ENCODE measurements at regions not wholly inside any gene's neighbourhood (a gene's known extent, or its start where the extent isn't known, plus 50 kb on each side); places are given as distances from the start of the nearest gene placed in this dataset.

DNA sequence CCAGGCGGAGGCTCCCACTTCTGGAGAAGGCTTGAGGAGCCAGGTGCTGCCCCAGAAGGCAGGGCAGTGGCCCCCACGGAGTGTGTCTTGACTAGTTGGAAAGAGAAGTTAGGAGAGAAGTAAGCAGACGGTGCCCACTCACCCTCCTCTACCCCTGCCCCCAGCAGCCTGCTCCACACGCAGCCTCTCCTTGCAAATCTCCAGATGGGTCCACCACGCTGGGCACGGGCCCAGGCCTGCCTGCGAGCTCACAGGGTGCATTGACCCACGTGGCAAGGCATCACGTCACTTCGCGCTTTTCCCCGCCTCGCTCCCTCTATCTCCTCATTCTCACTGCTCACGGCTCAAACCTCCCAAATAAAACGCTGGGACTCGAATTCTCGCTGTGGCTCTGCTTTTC is 71.8 kb upstream of the RAB12 start:
- CTCF ChIA-PET, result no interaction called here
- no peaks in the 10 kb centered on the region for H3K27me3 ChIP-seq (replicated peaks in 1 of 2; ENCODE audit: control insufficient read depth in 2 of 2, extremely low read depth in 1 of 2, insufficient read depth in 2 of 2, low read length in 1 of 2)
- Mint-ChIP-seq H3K9me3 (peaks cover 9 to 17% (median 10%) of the 10 kb centered on the region in 3 donors), H3K27ac (no peak overlapping the region), H3K4me1 (no peaks in the 10 kb centered on the region), H3K36me3 (no peaks in the 10 kb centered on the region), H3K27me3 (peaks cover 0 to 1% of the 10 kb centered on the region in 2 donors), H3K4me3 (no peak overlapping the region)
- DNase-seq (no peak), ATAC-seq (replicated peaks in 1 of 4) (no peak)
- WGBS (ENCODE audit: insufficient coverage), result 95% methylated on average over 14 of the region's 17 CpGs
- H3K27ac ChIP-seq (ENCODE audit: low read length), result no peak overlapping the region
- no peaks in the 10 kb centered on the region for H3K36me3 ChIP-seq (ENCODE audit: control insufficient read depth in 2 of 2, extremely low read depth in 1 of 2, insufficient read depth in 1 of 2, low read length in 1 of 2)
- H3K9me3 ChIP-seq, result no peaks in the 10 kb centered on the region
- H3K4me3 ChIP-seq (ENCODE audit: control insufficient read depth in 1 of 2, extremely low read depth in 1 of 2, low read length in 1 of 2), result no peak overlapping the region
- POLR2A ChIA-PET, result no interaction called here
- no peaks in the 10 kb centered on the region for H3K4me1 ChIP-seq (ENCODE audit: control insufficient read depth in 1 of 2, extremely low read depth in 1 of 2, insufficient read depth in 2 of 2, low read length in 2 of 2)

DNA sequence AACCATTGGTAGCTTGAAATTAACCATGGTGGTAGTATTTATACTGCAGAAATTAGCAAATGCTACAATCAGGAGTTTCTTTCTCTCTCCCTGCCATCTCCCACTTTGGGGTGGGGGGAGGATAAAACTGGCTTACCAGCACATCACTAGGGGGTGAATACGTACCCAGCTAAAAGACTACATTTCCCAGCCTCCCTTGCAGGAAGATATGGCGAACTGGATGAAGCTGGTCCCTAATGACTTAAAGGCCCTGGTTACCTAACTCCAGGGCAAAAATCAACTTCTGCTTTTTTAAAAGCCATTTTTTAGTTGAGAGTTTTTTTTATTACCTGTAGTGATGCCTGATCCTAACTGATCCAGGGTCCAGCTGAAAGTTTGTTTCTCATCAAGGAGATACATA is 70.3 kb upstream of the RAB12 start:
- Mint-ChIP-seq H3K27me3 (peaks cover 0 to 6% of the 10 kb centered on the region in 2 donors), H3K36me3 (no peaks in the 10 kb centered on the region), H3K4me3 (no peak overlapping the region), H3K27ac (no peak overlapping the region), H3K9me3 (peaks cover 0 to 4% (median 2%) of the 10 kb centered on the region in 3 donors), H3K4me1 (no peaks in the 10 kb centered on the region)
- no peak overlapping the region for H3K4me3 ChIP-seq (ENCODE audit: control insufficient read depth in 1 of 2, extremely low read depth in 1 of 2, low read length in 1 of 2)
- H3K27ac ChIP-seq (ENCODE audit: low read length), result no peak overlapping the region
- no peaks in the 10 kb centered on the region for H3K4me1 ChIP-seq (ENCODE audit: control insufficient read depth in 1 of 2, extremely low read depth in 1 of 2, insufficient read depth in 2 of 2, low read length in 2 of 2)
- ATAC-seq (replicated peaks in 1 of 4), result no peak
- ChIA-PET POLR2A (no interaction called here), CTCF (no interaction called here)
- peaks cover 0 to 3% of the 10 kb centered on the region in 2 experiments for H3K27me3 ChIP-seq (replicated peaks in 1 of 2; ENCODE audit: control insufficient read depth in 2 of 2, extremely low read depth in 1 of 2, insufficient read depth in 2 of 2, low read length in 1 of 2)
- no CpG with 5 or more reads among the region's 2 CpGs for WGBS (ENCODE audit: insufficient coverage)
- H3K36me3 ChIP-seq (ENCODE audit: control insufficient read depth in 2 of 2, extremely low read depth in 1 of 2, insufficient read depth in 1 of 2, low read length in 1 of 2), result no peaks in the 10 kb centered on the region
- no peaks in the 10 kb centered on the region for H3K9me3 ChIP-seq
- DNase-seq, result no peak

DNA sequence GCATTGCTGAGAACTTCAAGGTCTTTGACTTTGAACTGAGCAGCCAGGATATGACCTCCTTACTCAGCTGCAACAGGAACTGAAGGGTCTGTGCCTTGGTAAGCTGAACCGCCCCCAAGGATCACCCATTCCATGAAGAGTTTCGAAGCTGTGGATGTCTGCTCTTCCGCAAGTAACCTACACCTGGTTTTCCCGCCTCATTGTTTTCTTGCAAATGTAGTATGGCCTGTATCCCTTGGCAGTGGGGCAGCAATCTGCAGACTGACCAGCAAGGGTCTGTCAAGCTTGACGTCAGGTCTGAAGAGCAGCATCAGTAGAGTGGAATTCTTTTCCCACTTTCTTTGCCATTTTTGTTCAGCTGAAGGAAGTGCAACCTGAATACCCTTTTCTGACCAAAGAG is 62.6 kb upstream of the RAB12 start:
- Histone ChIP-seq H3K27me3 (replicated peaks in 1 of 2; ENCODE audit: control insufficient read depth in 2 of 2, extremely low read depth in 1 of 2, insufficient read depth in 2 of 2, low read length in 1 of 2) (peaks cover 0 to 13% of the 10 kb centered on the region in 2 experiments), H3K4me1 (ENCODE audit: control insufficient read depth in 1 of 2, extremely low read depth in 1 of 2, insufficient read depth in 2 of 2, low read length in 2 of 2) (no peaks in the 10 kb centered on the region), H3K36me3 (ENCODE audit: control insufficient read depth in 2 of 2, extremely low read depth in 1 of 2, insufficient read depth in 1 of 2, low read length in 1 of 2) (no peaks in the 10 kb centered on the region), H3K4me3 (ENCODE audit: control insufficient read depth in 1 of 2, extremely low read depth in 1 of 2, low read length in 1 of 2) (no peak overlapping the region), H3K9me3 (no peaks in the 10 kb centered on the region), H3K27ac (ENCODE audit: low read length) (no peak overlapping the region)
- Mint-ChIP-seq H3K27me3 (peaks cover 0 to 15% of the 10 kb centered on the region in 2 donors), H3K9me3 (no peaks in the 10 kb centered on the region), H3K36me3 (no peaks in the 10 kb centered on the region), H3K4me1 (no peaks in the 10 kb centered on the region), H3K4me3 (no peak overlapping the region), H3K27ac (no peak overlapping the region)
- WGBS (ENCODE audit: insufficient coverage), result 87% methylated on average over 5 of the region's 5 CpGs
- ATAC-seq (replicated peaks in 1 of 4), result no peak
- no peak for DNase-seq
- POLR2A ChIA-PET, result no interaction called here
- CTCF ChIA-PET, result interaction anchor here in 1 of 2 donors (0.6 kb wide), 1 partner anchor 92 kb away, joined by 3 read pairs; no protein-coding TSS in a partner anchor

DNA sequence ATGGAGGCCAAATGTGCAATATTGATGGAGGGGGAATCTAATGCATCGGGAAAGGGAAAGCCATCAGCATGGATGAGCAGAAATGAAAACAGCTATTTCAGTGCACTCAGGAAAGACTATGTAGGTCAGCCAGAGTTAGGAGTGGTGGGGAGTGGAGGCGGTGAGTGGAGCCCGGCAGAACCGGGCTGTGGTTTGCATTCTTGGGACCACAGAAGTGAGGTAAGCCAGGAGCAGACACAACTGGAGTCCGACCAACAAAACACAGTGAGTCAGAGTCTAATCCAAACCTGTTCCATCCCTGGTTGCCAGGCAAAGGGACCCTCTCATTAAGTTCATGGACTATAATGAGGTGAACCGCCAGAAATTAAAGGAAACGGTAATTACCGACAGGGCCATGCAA is 61.1 kb upstream of the RAB12 start:
- CTCF ChIA-PET, result no interaction called here

DNA sequence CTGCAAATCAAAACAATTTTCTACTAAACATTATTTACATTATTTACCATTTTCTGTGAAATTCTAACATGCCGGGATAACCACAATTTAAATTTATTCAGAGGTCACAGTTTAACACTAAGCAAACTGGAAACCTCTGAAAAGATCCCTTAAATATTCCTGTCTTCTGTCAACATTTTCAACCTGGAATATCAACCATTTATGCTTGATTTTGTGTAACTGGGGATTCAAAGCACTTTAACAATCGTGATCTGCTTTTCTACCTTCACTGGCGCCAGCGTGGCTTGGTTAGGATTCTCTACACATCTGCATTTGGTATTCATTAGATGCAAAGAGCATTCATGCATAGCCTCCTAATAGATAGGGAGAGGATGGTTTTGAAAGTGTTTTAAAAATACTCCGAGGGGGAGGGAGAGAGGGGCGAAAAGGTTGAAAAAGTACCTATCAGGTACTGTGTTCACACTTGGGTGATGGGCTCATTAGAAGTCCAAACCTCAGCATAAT is 59.9 kb upstream of the RAB12 start:
- peaks cover 0 to 10% of the 10 kb centered on the region in 2 experiments for H3K27me3 ChIP-seq (replicated peaks in 1 of 2; ENCODE audit: control insufficient read depth in 2 of 2, extremely low read depth in 1 of 2, insufficient read depth in 2 of 2, low read length in 1 of 2)
- H3K4me3 ChIP-seq (ENCODE audit: control insufficient read depth in 1 of 2, extremely low read depth in 1 of 2, low read length in 1 of 2), result no peak overlapping the region
- 100% methylated on average over 1 of the region's 6 CpGs for WGBS (ENCODE audit: insufficient coverage)
- ChIA-PET CTCF (no interaction called here), POLR2A (no interaction called here)
- H3K36me3 Mint-ChIP-seq, result no peaks in the 10 kb centered on the region
- peaks cover 0 to 6% of the 10 kb centered on the region in 2 donors for H3K27me3 Mint-ChIP-seq
- no peaks in the 10 kb centered on the region for H3K36me3 ChIP-seq (ENCODE audit: control insufficient read depth in 2 of 2, extremely low read depth in 1 of 2, insufficient read depth in 1 of 2, low read length in 1 of 2)
- H3K27ac ChIP-seq (ENCODE audit: low read length), result no peak overlapping the region
- no peaks in the 10 kb centered on the region for H3K4me1 Mint-ChIP-seq
- H3K9me3 Mint-ChIP-seq, result no peaks in the 10 kb centered on the region
- ATAC-seq (replicated peaks in 1 of 4) (no peak), DNase-seq (no peak)
- no peaks in the 10 kb centered on the region for H3K4me1 ChIP-seq (ENCODE audit: control insufficient read depth in 1 of 2, extremely low read depth in 1 of 2, insufficient read depth in 2 of 2, low read length in 2 of 2)
- no peaks in the 10 kb centered on the region for H3K9me3 ChIP-seq
- H3K4me3 Mint-ChIP-seq, result no peak overlapping the region
- no peak overlapping the region for H3K27ac Mint-ChIP-seq

More for the DNA sequence above, 61.1 kb upstream of the RAB12 start:
- 89% methylated on average over 7 of the region's 8 CpGs for WGBS (ENCODE audit: insufficient coverage)
- H3K36me3 ChIP-seq (ENCODE audit: control insufficient read depth in 2 of 2, extremely low read depth in 1 of 2, insufficient read depth in 1 of 2, low read length in 1 of 2), result no peaks in the 10 kb centered on the region
- no peak overlapping the region for H3K27ac ChIP-seq (ENCODE audit: low read length)
- Mint-ChIP-seq H3K4me3 (no peak overlapping the region), H3K4me1 (no peaks in the 10 kb centered on the region), H3K9me3 (no peaks in the 10 kb centered on the region), H3K36me3 (no peaks in the 10 kb centered on the region), H3K27ac (no peak overlapping the region), H3K27me3 (peaks cover 0 to 11% of the 10 kb centered on the region in 2 donors)
- no peak overlapping the region for H3K4me3 ChIP-seq (ENCODE audit: control insufficient read depth in 1 of 2, extremely low read depth in 1 of 2, low read length in 1 of 2)
- H3K27me3 ChIP-seq (replicated peaks in 1 of 2; ENCODE audit: control insufficient read depth in 2 of 2, extremely low read depth in 1 of 2, insufficient read depth in 2 of 2, low read length in 1 of 2), result peaks cover 0 to 12% of the 10 kb centered on the region in 2 experiments
- DNase-seq (no peak), ATAC-seq (replicated peaks in 1 of 4) (no peak)
- H3K9me3 ChIP-seq, result no peaks in the 10 kb centered on the region
- no peaks in the 10 kb centered on the region for H3K4me1 ChIP-seq (ENCODE audit: control insufficient read depth in 1 of 2, extremely low read depth in 1 of 2, insufficient read depth in 2 of 2, low read length in 2 of 2)
- POLR2A ChIA-PET, result interaction anchor here in 1 of 2 donors (0.5 kb wide), 1 partner anchor 152 kb away, joined by 5 read pairs; no protein-coding TSS in a partner anchor

DNA sequence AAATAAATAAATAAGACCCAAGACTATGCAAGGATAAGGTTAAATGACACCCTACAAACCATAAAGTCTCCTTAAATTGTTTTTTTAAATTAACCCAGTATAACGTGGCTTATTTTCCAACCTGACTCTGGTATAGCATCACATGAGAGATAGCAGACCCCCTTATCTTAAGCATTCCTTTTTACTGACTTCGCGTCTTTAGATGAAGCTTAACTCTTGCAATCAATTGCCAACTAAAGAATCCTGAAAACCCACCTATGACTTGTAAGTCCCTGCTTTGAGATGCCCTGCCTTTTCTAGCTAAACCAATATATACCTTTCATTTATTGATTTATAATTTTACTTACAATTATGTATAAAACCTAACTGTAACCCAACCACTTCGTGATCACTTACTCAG is 57.1 kb upstream of the RAB12 start:
- H3K36me3 ChIP-seq (ENCODE audit: control insufficient read depth in 2 of 2, extremely low read depth in 1 of 2, insufficient read depth in 1 of 2, low read length in 1 of 2), result no peaks in the 10 kb centered on the region

DNA sequence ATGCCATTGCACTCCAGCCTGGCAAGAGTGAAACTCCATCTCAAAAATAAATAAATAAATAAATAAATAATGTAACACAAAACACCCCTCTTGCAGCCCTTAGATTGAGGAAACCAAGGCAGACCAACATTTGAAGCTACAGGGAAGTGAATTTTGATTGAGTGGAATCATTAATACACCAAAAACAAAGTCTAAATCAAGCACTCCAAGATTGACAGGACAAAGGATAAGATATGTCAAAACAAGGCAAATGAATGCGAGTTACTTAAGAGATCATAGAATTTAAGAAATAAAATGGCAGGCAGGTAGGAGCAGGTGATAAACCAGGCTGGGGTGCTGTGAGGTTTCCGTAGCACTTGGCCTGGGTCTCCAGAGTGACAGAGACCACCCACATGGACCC is 54.9 kb upstream of the RAB12 start:
- ATAC-seq (replicated peaks in 1 of 4) (no peak), DNase-seq (no peak)
- Histone ChIP-seq H3K27ac (ENCODE audit: low read length) (no peak overlapping the region), H3K9me3 (no peaks in the 10 kb centered on the region), H3K4me1 (ENCODE audit: control insufficient read depth in 1 of 2, extremely low read depth in 1 of 2, insufficient read depth in 2 of 2, low read length in 2 of 2) (no peaks in the 10 kb centered on the region), H3K36me3 (ENCODE audit: control insufficient read depth in 2 of 2, extremely low read depth in 1 of 2, insufficient read depth in 1 of 2, low read length in 1 of 2) (no peaks in the 10 kb centered on the region), H3K27me3 (replicated peaks in 1 of 2; ENCODE audit: control insufficient read depth in 2 of 2, extremely low read depth in 1 of 2, insufficient read depth in 2 of 2, low read length in 1 of 2) (no peaks in the 10 kb centered on the region), H3K4me3 (ENCODE audit: control insufficient read depth in 1 of 2, extremely low read depth in 1 of 2, low read length in 1 of 2) (no peak overlapping the region)
- WGBS (ENCODE audit: insufficient coverage), result 86% methylated on average over 1 of the region's 2 CpGs
- peaks cover 4 to 6% of the 10 kb centered on the region in 2 donors for H3K27me3 Mint-ChIP-seq
- H3K27ac Mint-ChIP-seq, result no peak overlapping the region
- POLR2A ChIA-PET, result no interaction called here
- H3K4me3 Mint-ChIP-seq, result no peak overlapping the region
- no peaks in the 10 kb centered on the region for H3K4me1 Mint-ChIP-seq
- H3K9me3 Mint-ChIP-seq, result no peaks in the 10 kb centered on the region
- CTCF ChIA-PET, result no interaction called here
- H3K36me3 Mint-ChIP-seq, result no peaks in the 10 kb centered on the region

More for the DNA sequence above, 57.1 kb upstream of the RAB12 start:
- no peaks in the 10 kb centered on the region for H3K4me1 ChIP-seq (ENCODE audit: control insufficient read depth in 1 of 2, extremely low read depth in 1 of 2, insufficient read depth in 2 of 2, low read length in 2 of 2)
- H3K27ac ChIP-seq (ENCODE audit: low read length), result no peak overlapping the region
- peaks cover 0 to 4% of the 10 kb centered on the region in 2 experiments for H3K27me3 ChIP-seq (replicated peaks in 1 of 2; ENCODE audit: control insufficient read depth in 2 of 2, extremely low read depth in 1 of 2, insufficient read depth in 2 of 2, low read length in 1 of 2)
- CTCF ChIA-PET, result no interaction called here
- WGBS (ENCODE audit: insufficient coverage), result 50% methylated on average over 1 of the region's 4 CpGs
- DNase-seq, result no peak
- no peak overlapping the region for H3K4me3 ChIP-seq (ENCODE audit: control insufficient read depth in 1 of 2, extremely low read depth in 1 of 2, low read length in 1 of 2)
- Mint-ChIP-seq H3K27ac (no peak overlapping the region), H3K4me3 (no peak overlapping the region), H3K27me3 (peaks cover 1 to 3% of the 10 kb centered on the region in 2 donors), H3K9me3 (no peaks in the 10 kb centered on the region), H3K36me3 (no peaks in the 10 kb centered on the region), H3K4me1 (no peaks in the 10 kb centered on the region)
- H3K9me3 ChIP-seq, result no peaks in the 10 kb centered on the region
- ATAC-seq (replicated peaks in 1 of 4), result no peak
- POLR2A ChIA-PET, result no interaction called here

All from T-cell (primary cell).